SK-N-SH (cell line): ENCODE measurements at regions not wholly inside any gene's neighbourhood (a gene's known extent, or its start where the extent isn't known, plus 50 kb on each side); places are given as distances from the start of the nearest gene placed in this dataset.

Experiments
- CTCF ChIA-PET: fragments of 300-600, 350-600 bp; formaldehyde crosslinking; extraction: SDS; loops from one replicate; lab custom pipeline; 2021; lab: Yijun Ruan, JAX
- POLR2A ChIA-PET: fragments of 350-600 bp; sonication (Branson Sonifier 250); formaldehyde crosslinking; extraction: SDS; loops from one replicate; lab custom pipeline; 2020; ENCODE audit warnings: antibody characterized with exemption, inconsistent platforms; lab: Yijun Ruan, JAX
- DNase-seq: peaks from one replicate; pipeline ENCODE4 v3.0.0; 2012
- H2AFZ ChIP-seq: fragments of 200-600 bp; sonication (generic); 2 replicates; pipeline ENCODE4 v1.8.1; 2016; ENCODE audit warnings: antibody characterized with exemption, mild to moderate bottlenecking, low read depth
- H3F3A ChIP-seq: fragments of 200-600 bp; sonication (generic); replicated peaks from 2 replicates; pipeline ENCODE3; 2016; ENCODE audit warnings: antibody characterized with exemption, mild to moderate bottlenecking; ENCODE audit not compliant: insufficient read depth
- H3K27ac ChIP-seq, 2 experiments: fragments of 200-500 bp in 1 of 2; fragments of 200-600 bp in 1 of 2; sonication (Bioruptor generic) in 1 of 2; sonication (generic), shearing (Covaris generic) in 1 of 2; 2 replicates each; pipeline versions ENCODE4 v1.5.1 to v1.6.1; 2014 to 2016; ENCODE audit warnings: low read depth in 2 of 2, inconsistent platforms in 1 of 2, low read length in 1 of 2, mild to moderate bottlenecking in 1 of 2, mixed read lengths in 1 of 2
- H3K27me3 ChIP-seq: fragments of 200-600 bp; sonication (generic), shearing (Covaris generic); 2 replicates; pipeline ENCODE4 v1.6.1; 2016; ENCODE audit warnings: mixed run types; ENCODE audit not compliant: insufficient read depth
- H3K36me3 ChIP-seq, 2 experiments: fragments of 200-500 bp in 1 of 2; fragments of 200-600 bp in 1 of 2; sonication (Bioruptor generic) in 1 of 2; sonication (generic) in 1 of 2; replicated peaks in 1 of 2; 2 replicates each; pipeline versions ENCODE3 to v1.5.1; 2014 to 2016; ENCODE audit warnings: low read length in 1 of 2, mild to moderate bottlenecking in 1 of 2; ENCODE audit not compliant: insufficient read depth in 2 of 2, control insufficient read depth in 1 of 2
- H3K4me1 ChIP-seq, 2 experiments: fragments of 200-500 bp in 1 of 2; fragments of 200-600 bp in 1 of 2; sonication (Bioruptor generic) in 1 of 2; sonication (generic), shearing (Covaris generic) in 1 of 2; 2 replicates each; pipeline versions ENCODE4 v1.5.1 to v1.6.1; 2014 to 2016; ENCODE audit warnings: low read depth in 1 of 2, low read length in 1 of 2, mixed run types in 1 of 2; ENCODE audit not compliant: insufficient read depth in 2 of 2, control insufficient read depth in 1 of 2
- H3K4me2 ChIP-seq: fragments of 200-600 bp; sonication (generic), shearing (Covaris generic); 2 replicates; pipeline ENCODE4 v1.6.1; 2017; ENCODE audit warnings: mixed run types
- H3K4me3 ChIP-seq, 2 experiments: fragments of 200-500 bp in 1 of 2; fragments of 200-600 bp in 1 of 2; sonication (Bioruptor generic) in 1 of 2; sonication (generic), shearing (Covaris generic) in 1 of 2; 2 replicates each; pipeline versions ENCODE4 v1.5.1 to v1.8.1; 2014 to 2016; ENCODE audit warnings: low read depth in 2 of 2, inconsistent platforms in 1 of 2, low read length in 1 of 2, mild to moderate bottlenecking in 1 of 2, mixed read lengths in 1 of 2, moderate library complexity in 1 of 2
- H3K79me2 ChIP-seq: fragments of 200-600 bp; sonication (generic); 2 replicates; pipeline ENCODE4 v1.8.1; 2017; ENCODE audit warnings: mild to moderate bottlenecking; ENCODE audit not compliant: insufficient read depth
- H3K9ac ChIP-seq: fragments of 200-600 bp; sonication (generic); 2 replicates; pipeline ENCODE4 v1.6.1; 2017; ENCODE audit warnings: mixed run types
- H3K9me2 ChIP-seq: fragments of 200-600 bp; sonication (generic); 2 replicates; pipeline ENCODE4 v1.6.1; 2017; ENCODE audit warnings: mixed run types
- H3K9me3 ChIP-seq: fragments of 200-600 bp; sonication (generic); 2 replicates; pipeline ENCODE4 v1.6.1; 2017; ENCODE audit warnings: mixed run types, mild to moderate bottlenecking, moderate library complexity
- H4K20me1 ChIP-seq: fragments of 200-600 bp; sonication (generic); 2 replicates; pipeline ENCODE4 v1.6.1; 2017; ENCODE audit warnings: mild to moderate bottlenecking, mixed run types; ENCODE audit not compliant: insufficient read depth
- CHD2 ChIP-seq: fragments of 150-350 bp; IDR thresholded peaks from 2 replicates; pipeline ENCODE4 v1.6.1; 2018; ENCODE audit warnings: low read length; ENCODE audit not compliant: partially characterized antibody
- EP300 ChIP-seq, 2 experiments: IDR thresholded peaks; 2 replicates each; pipeline versions ENCODE4 v1.4.0 to v1.6.1; 2012; ENCODE audit warnings: borderline replicate concordance in 1 of 2, low read depth in 1 of 2, low read length in 1 of 2
- EZH2phosphoT487 ChIP-seq: fragments of 200-600 bp; sonication (generic); IDR thresholded peaks from 2 replicates; pipeline ENCODE4 v1.6.1; 2017; ENCODE audit warnings: low read depth, mixed run types, mild to moderate bottlenecking, antibody characterized with exemption, moderate library complexity, borderline replicate concordance
- GABPA ChIP-seq: IDR thresholded peaks from 2 replicates; pipeline ENCODE4 v1.4.0; 2012; ENCODE audit warnings: low read depth, mild to moderate bottlenecking
- JUND ChIP-seq: IDR thresholded peaks from 2 replicates; pipeline ENCODE4 v1.4.0; 2012
- RFX5 ChIP-seq: IDR thresholded peaks from 2 replicates; pipeline ENCODE4 v1.6.1; 2012; ENCODE audit warnings: mild to moderate bottlenecking, improper control_type of control experiment, low read length
- TAF1 ChIP-seq: IDR thresholded peaks from 2 replicates; pipeline ENCODE4 v1.6.1; 2012; ENCODE audit warnings: low read depth, mild to moderate bottlenecking, low read length, moderate library complexity, borderline replicate concordance
- TCF12 ChIP-seq: IDR thresholded peaks from 2 replicates; pipeline ENCODE4 v1.4.0; 2012
- WGBS: methylation state at CpG from one replicate; pipeline ENCODE4 v1.1.6; 2017; ENCODE audit warnings: low lambda C conversion rate; 5-methylcytosine and 5-hydroxymethylcytosine counted together
- TF ChIP-seq, protein P1 (sequence below): IDR thresholded peaks from 2 replicates; pipeline ENCODE4 v1.4.0; 2012; ENCODE audit warnings: low read depth
- TF ChIP-seq, protein P2 (sequence below): fragments of 150-350 bp; IDR thresholded peaks from 2 replicates; pipeline ENCODE4 v1.6.1; 2016; ENCODE audit warnings: mild to moderate bottlenecking, low read depth, low read length
- TF ChIP-seq, protein P3 (sequence below): IDR thresholded peaks from 2 replicates; pipeline ENCODE4 v1.6.1; 2012; ENCODE audit warnings: mild to moderate bottlenecking, low read depth, low read length, moderate library complexity

DNA sequence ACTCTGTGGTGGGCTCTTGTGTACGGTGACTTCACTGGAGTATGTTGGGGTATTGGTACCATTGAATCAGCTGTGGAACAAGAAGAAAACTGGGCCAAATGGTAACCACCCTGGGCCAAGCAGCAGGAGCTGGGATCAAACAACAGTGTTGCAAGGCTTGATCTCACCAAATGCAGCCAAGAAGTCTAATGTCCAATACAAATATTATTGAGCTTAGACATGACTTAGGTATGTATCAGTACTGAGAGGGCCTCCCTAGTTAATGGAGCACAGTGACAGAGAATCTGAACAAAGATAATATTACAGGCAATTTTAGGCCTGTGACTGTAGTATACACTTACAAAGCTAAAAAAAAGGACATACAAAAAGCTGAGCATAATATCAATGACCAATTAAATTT, 604.8 kb downstream of the PLA2G4A start (continued):
- TF ChIP-seq JUND (no peak), CHD2 (no peak)

DNA sequence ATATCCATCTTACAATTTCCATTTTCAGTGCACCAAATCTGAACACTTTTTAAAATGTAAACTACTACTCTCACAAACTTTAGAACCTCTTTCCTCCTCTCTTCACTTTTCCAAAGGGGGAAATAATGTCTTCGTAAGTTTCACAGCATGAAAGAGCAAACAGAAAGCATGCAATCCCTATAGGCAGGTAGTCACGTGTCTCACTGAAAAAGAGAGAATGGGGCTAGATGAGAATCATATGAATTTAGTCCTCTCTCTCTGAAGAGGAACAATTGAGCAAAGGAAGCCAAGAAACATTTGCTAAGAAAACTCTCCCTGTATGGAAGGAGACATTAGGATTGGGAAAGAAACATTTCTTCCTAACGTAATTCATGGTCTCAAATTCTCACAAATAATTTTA, 613.9 kb downstream of the PLA2G4A start:
- no peak for DNase-seq
- Histone ChIP-seq H3K4me1 (no peaks in the 10 kb centered on the region; a peak in 1 of 4 replicates), H3K4me3 (no peak overlapping the region), H3F3A (no peaks in the 10 kb centered on the region), H3K27ac (no peak overlapping the region), H2AFZ (no peak overlapping the region), H3K9ac (no peak overlapping the region), H4K20me1 (no peaks in the 10 kb centered on the region), H3K4me2 (no peak overlapping the region), H3K36me3 (no peaks in the 10 kb centered on the region), H3K79me2 (no peaks in the 10 kb centered on the region), H3K9me3 (no peaks in the 10 kb centered on the region), H3K27me3 (no peaks in the 10 kb centered on the region), H3K9me2 (no peaks in the 10 kb centered on the region)
- WGBS: 66% methylated on average over 3 of the region's 3 CpGs
- ChIA-PET POLR2A (no interaction called here), CTCF (interaction anchor here (0.7 kb wide), 1 partner anchor 11 kb away, joined by 3 read pairs; no protein-coding TSS in a partner anchor)
- no peak for TF ChIP-seq RFX5
- no peak for TF ChIP-seq TAF1
- no peak for TF ChIP-seq TCF12
- TF ChIP-seq GABPA: no peak
- TF ChIP-seq, protein P1, sequence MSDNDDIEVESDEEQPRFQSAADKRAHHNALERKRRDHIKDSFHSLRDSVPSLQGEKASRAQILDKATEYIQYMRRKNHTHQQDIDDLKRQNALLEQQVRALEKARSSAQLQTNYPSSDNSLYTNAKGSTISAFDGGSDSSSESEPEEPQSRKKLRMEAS: no peak
- no peak for TF ChIP-seq EZH2phosphoT487
- TF ChIP-seq, protein P2, sequence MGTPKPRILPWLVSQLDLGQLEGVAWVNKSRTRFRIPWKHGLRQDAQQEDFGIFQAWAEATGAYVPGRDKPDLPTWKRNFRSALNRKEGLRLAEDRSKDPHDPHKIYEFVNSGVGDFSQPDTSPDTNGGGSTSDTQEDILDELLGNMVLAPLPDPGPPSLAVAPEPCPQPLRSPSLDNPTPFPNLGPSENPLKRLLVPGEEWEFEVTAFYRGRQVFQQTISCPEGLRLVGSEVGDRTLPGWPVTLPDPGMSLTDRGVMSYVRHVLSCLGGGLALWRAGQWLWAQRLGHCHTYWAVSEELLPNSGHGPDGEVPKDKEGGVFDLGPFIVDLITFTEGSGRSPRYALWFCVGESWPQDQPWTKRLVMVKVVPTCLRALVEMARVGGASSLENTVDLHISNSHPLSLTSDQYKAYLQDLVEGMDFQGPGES: no peak
- TF ChIP-seq EP300 (IDR thresholded peaks at IDR 0.05; ENCODE audit: borderline replicate concordance in 1 of 2, low read depth in 1 of 2, low read length in 1 of 2): no peak
- TF ChIP-seq, protein P3, sequence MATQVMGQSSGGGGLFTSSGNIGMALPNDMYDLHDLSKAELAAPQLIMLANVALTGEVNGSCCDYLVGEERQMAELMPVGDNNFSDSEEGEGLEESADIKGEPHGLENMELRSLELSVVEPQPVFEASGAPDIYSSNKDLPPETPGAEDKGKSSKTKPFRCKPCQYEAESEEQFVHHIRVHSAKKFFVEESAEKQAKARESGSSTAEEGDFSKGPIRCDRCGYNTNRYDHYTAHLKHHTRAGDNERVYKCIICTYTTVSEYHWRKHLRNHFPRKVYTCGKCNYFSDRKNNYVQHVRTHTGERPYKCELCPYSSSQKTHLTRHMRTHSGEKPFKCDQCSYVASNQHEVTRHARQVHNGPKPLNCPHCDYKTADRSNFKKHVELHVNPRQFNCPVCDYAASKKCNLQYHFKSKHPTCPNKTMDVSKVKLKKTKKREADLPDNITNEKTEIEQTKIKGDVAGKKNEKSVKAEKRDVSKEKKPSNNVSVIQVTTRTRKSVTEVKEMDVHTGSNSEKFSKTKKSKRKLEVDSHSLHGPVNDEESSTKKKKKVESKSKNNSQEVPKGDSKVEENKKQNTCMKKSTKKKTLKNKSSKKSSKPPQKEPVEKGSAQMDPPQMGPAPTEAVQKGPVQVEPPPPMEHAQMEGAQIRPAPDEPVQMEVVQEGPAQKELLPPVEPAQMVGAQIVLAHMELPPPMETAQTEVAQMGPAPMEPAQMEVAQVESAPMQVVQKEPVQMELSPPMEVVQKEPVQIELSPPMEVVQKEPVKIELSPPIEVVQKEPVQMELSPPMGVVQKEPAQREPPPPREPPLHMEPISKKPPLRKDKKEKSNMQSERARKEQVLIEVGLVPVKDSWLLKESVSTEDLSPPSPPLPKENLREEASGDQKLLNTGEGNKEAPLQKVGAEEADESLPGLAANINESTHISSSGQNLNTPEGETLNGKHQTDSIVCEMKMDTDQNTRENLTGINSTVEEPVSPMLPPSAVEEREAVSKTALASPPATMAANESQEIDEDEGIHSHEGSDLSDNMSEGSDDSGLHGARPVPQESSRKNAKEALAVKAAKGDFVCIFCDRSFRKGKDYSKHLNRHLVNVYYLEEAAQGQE: no peak
- no peak for TF ChIP-seq JUND
